HepG2 (cell line): ENCODE measurements at regions not wholly inside any gene's neighbourhood (a gene's known extent, or its start where the extent isn't known, plus 50 kb on each side); places are given as distances from the start of the nearest gene placed in this dataset.

ENCODE experiments used
- ATAC-seq: fragments of 200-7000 bp; cut with Tn5 transposase; 3 replicates; pipeline ENCODE4 v1.9.1; 2020; ENCODE audit warnings: mild to moderate bottlenecking, moderate library complexity
- BruUV-seq: library from RNA; stranded (reverse); fragments of 400-500 nt; replicated peaks from 2 replicates; lab custom pipeline; 2021; lab: Mats Ljungman, UMichigan
- CTCF ChIA-PET: fragments of 300-600 bp; formaldehyde crosslinking; extraction: SDS; loops from one replicate; lab custom pipeline; 2021; ENCODE audit warnings: low total read pairs, inconsistent platforms, low intra/inter-chr PET ratio; lab: Yijun Ruan, JAX
- POLR2A ChIA-PET: fragments of 350-600 bp; sonication (Branson Sonifier 250); formaldehyde crosslinking; loops from one replicate; lab custom pipeline; 2020; ENCODE audit warnings: antibody characterized with exemption, inconsistent platforms; lab: Yijun Ruan, JAX
- DNase-seq: peaks from one replicate; pipeline ENCODE4 v3.0.0-alpha.2; 2015; ENCODE audit warnings: low spot score
- FAIRE-seq: peaks from 3 replicates; lab custom pipeline; 2011; peaks lifted over from hg19 to GRCh38; lab: Jason Lieb, UNC
- H2AFZ ChIP-seq: one replicate; pipeline ENCODE4 v1.6.1; 2011; ENCODE audit warnings: low read length, inconsistent platforms
- H3K27ac ChIP-seq: fragments of 300-600 bp; 3 replicates; pipeline ENCODE4 v1.8.0; 2011; ENCODE audit warnings: mixed run types, mild to moderate bottlenecking, mixed read lengths, low read length, inconsistent platforms; ENCODE audit not compliant: insufficient read depth; ENCODE audit errors: extremely low read length
- H3K27me3 ChIP-seq, 2 experiments: fragments of 200-600 bp in 1 of 2; 2 replicates in 1 of 2; 3 replicates in 1 of 2; pipeline versions ENCODE4 v1.6.0 to v1.8.0; 2011; ENCODE audit warnings: low read length in 2 of 2, mild to moderate bottlenecking in 2 of 2, moderate library complexity in 2 of 2, inconsistent platforms in 1 of 2; ENCODE audit not compliant: insufficient read depth in 2 of 2, control insufficient read depth in 1 of 2
- H3K36me3 ChIP-seq, 2 experiments: fragments of 200-600 bp in 1 of 2; replicated peaks in 1 of 2; 2 replicates in 1 of 2; 3 replicates in 1 of 2; pipeline versions ENCODE4 v1.5.1 to v1.8.0; 2011; ENCODE audit warnings: low read length in 2 of 2, inconsistent platforms in 1 of 2; ENCODE audit not compliant: insufficient read depth in 2 of 2, control insufficient read depth in 1 of 2
- H3K4me1 ChIP-seq: 2 replicates; pipeline ENCODE4 v1.5.1; 2012; ENCODE audit warnings: low read length, inconsistent platforms; ENCODE audit not compliant: insufficient read depth
- H3K4me2 ChIP-seq: 2 replicates; pipeline ENCODE4 v1.6.0; 2011; ENCODE audit warnings: low read depth, low read length, inconsistent platforms
- H3K4me3 ChIP-seq, 3 experiments: fragments of 200-600 bp in 1 of 3; sonication (generic), shearing (Covaris generic) in 1 of 3; replicated peaks in 1 of 3; 2 replicates each; pipeline ENCODE4 v1.5.1; 2011 to 2016; ENCODE audit warnings: low read length in 3 of 3, inconsistent platforms in 2 of 3, low read depth in 2 of 3, mild to moderate bottlenecking in 2 of 3, control low read depth in 1 of 3, mixed read lengths in 1 of 3; ENCODE audit not compliant: insufficient read depth in 1 of 3
- H3K79me2 ChIP-seq: one replicate; pipeline ENCODE4 v1.6.1; 2011; ENCODE audit warnings: low read length, inconsistent platforms; ENCODE audit not compliant: insufficient read depth
- H3K9ac ChIP-seq: 2 replicates; pipeline ENCODE4 v1.6.0; 2011; ENCODE audit warnings: mild to moderate bottlenecking, low read depth, low read length, inconsistent platforms; ENCODE audit not compliant: insufficient read depth
- H3K9me3 ChIP-seq: 2 replicates; pipeline ENCODE4 v1.5.1; 2012; ENCODE audit warnings: mild to moderate bottlenecking, low read length
- H4K20me1 ChIP-seq: 2 replicates; pipeline ENCODE4 v1.6.0; 2011; ENCODE audit warnings: inconsistent platforms, mild to moderate bottlenecking, low read length, moderate library complexity; ENCODE audit not compliant: insufficient read depth
- GATAD2A ChIP-seq: IDR thresholded peaks from 2 replicates; pipeline ENCODE4 v1.6.1; 2016
- MTA3 ChIP-seq: sonication (generic); formaldehyde crosslinking; IDR thresholded peaks from 2 replicates; pipeline ENCODE4 v1.4.0; 2020; ENCODE audit warnings: missing genetic modification reagents
- NFIC ChIP-seq: IDR thresholded peaks from 2 replicates; pipeline ENCODE4 v1.6.1; 2012; ENCODE audit warnings: mild to moderate bottlenecking, low read length, inconsistent platforms
- PCBP2 ChIP-seq: fragments of 200-400 bp; formaldehyde crosslinking; optimal IDR thresholded peaks from 2 replicates; pipeline ENCODE3; 2018; ENCODE audit warnings: low read length, low read depth; ENCODE audit not compliant: poor library complexity, severe bottlenecking
- RCOR2 ChIP-seq: IDR thresholded peaks from 2 replicates; pipeline ENCODE4 v1.6.1; 2016; ENCODE audit warnings: missing biosample characterization, missing genetic modification reagents
- REL ChIP-seq: sonication (generic); formaldehyde crosslinking; conservative IDR thresholded peaks from 2 replicates; pipeline ENCODE4 v1.8.0; 2022; ENCODE audit warnings: mild to moderate bottlenecking, missing genetic modification reagents, moderate library complexity
- RFXANK ChIP-seq: IDR thresholded peaks from 2 replicates; pipeline ENCODE4 v1.6.1; 2016
- SALL1 ChIP-seq: sonication (generic); formaldehyde crosslinking; IDR thresholded peaks from 2 replicates; pipeline ENCODE4 v1.8.0; 2022; ENCODE audit warnings: mild to moderate bottlenecking, missing genetic modification reagents
- SOX13 ChIP-seq, 3 experiments: fragments of 450-650 bp in 1 of 3; sonication (generic) in 1 of 3; formaldehyde crosslinking in 1 of 3; IDR thresholded peaks in 2 of 3; conservative IDR thresholded peaks in 1 of 3; 2 replicates each; pipeline versions ENCODE4 v1.5.0 to v1.6.1; 2016 to 2020; ENCODE audit warnings: antibody characterized with exemption in 1 of 3, mild to moderate bottlenecking in 1 of 3, missing compliant biosample characterization in 1 of 3, missing genetic modification reagents in 1 of 3, moderate library complexity in 1 of 3
- SP2 ChIP-seq: sonication (generic); formaldehyde crosslinking; IDR thresholded peaks from 2 replicates; pipeline ENCODE4 v1.5.1; 2020; ENCODE audit warnings: mild to moderate bottlenecking, missing genetic modification reagents
- ZNF251 ChIP-seq: sonication (generic); formaldehyde crosslinking; IDR thresholded peaks from 2 replicates; pipeline ENCODE4 v1.9.0; 2021; ENCODE audit warnings: mild to moderate bottlenecking, missing genetic modification reagents
- ZNF3 ChIP-seq: IDR thresholded peaks from 2 replicates; pipeline ENCODE4 v1.7.0; 2017; ENCODE audit warnings: inconsistent platforms
- ZNF709 ChIP-seq: sonication (generic); formaldehyde crosslinking; IDR thresholded peaks from 2 replicates; pipeline ENCODE4 v1.5.0; 2020; ENCODE audit warnings: mild to moderate bottlenecking, missing genetic modification reagents
- WGBS: methylation state at CpG from one replicate; pipeline ENCODE4 v1.1.6; 2017; ENCODE audit warnings: low lambda C conversion rate; 5-methylcytosine and 5-hydroxymethylcytosine counted together
- in situ Hi-C: cut with HindIII; loops from 2 replicates; pipeline ENCODE4 v1.10.0; 2017; ENCODE audit warnings: low pct_unique_long_range_greater_than_20kb; ENCODE audit not compliant: extremely low pct_ligation_motif_present
- intact Hi-C: fragments of 100-400 bp; cut with micrococcal nuclease; formaldehyde crosslinking; loops from one replicate; pipeline ENCODE4 v1.10.0; 2022; ENCODE audit not compliant: unreplicated experiment
- TF ChIP-seq, protein P1 (sequence below): sonication (generic); formaldehyde crosslinking; IDR thresholded peaks from 2 replicates; pipeline ENCODE4 v1.8.1; 2023; ENCODE audit warnings: mild to moderate bottlenecking, missing genetic modification reagents, borderline replicate concordance
- TF ChIP-seq, protein P2 (sequence below): sonication (generic); formaldehyde crosslinking; IDR thresholded peaks from 2 replicates; pipeline ENCODE4 v1.5.0; 2020; ENCODE audit warnings: missing genetic modification reagents

GRCh38 chr17:70323269-70323668 lies 153.9 kb downstream of the KCNJ2 start:
- in situ Hi-C loops = no loop called here
- H3K9ac ChIP-seq = no peak overlapping the region
- no peaks in the 10 kb centered on the region for H3K36me3 ChIP-seq
- no peak overlapping the region for H3K27ac ChIP-seq
- POLR2A ChIA-PET = no interaction called here
- DNase-seq = no peak
- BruUV-seq = no TSS peak
- no peaks in the 10 kb centered on the region for H3K27me3 ChIP-seq
- H3K4me2 ChIP-seq = no peak overlapping the region
- no peak overlapping the region for H2AFZ ChIP-seq
- peaks cover 89% of the 10 kb centered on the region for H3K9me3 ChIP-seq
- no peaks in the 10 kb centered on the region for H4K20me1 ChIP-seq
- no peaks in the 10 kb centered on the region for H3K79me2 ChIP-seq
- no peaks in the 10 kb centered on the region for H3K4me1 ChIP-seq
- CTCF ChIA-PET = no interaction called here
- 0% methylated on average over 2 of the region's 2 CpGs for WGBS
- no peak for TF ChIP-seq ZNF709
- no peak for TF ChIP-seq NFIC
- TF ChIP-seq REL (CRISPR knock-in tag) = no peak
- TF ChIP-seq SALL1 = no peak
- TF ChIP-seq ZNF251 (CRISPR knock-in tag) = no peak
- TF ChIP-seq RFXANK (CRISPR knock-in tag) = no peak
- no peak for TF ChIP-seq SP2 (CRISPR knock-in tag)
- TF ChIP-seq, protein P1, sequence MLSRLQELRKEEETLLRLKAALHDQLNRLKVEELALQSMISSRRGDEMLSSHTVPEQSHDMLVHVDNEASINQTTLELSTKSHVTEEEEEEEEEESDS (CRISPR knock-in tag) = no peak
- no peak for TF ChIP-seq ZNF3
- no peak for TF ChIP-seq SOX13 (IDR thresholded peaks at IDR 0.05)
- no peak for TF ChIP-seq SOX13 (CRISPR knock-in tag; conservative IDR thresholded peaks at IDR 0.05 in 1 of 2, IDR thresholded peaks at IDR 0.05 in 1 of 2)
- TF ChIP-seq PCBP2 = no peak
- TF ChIP-seq, protein P2, sequence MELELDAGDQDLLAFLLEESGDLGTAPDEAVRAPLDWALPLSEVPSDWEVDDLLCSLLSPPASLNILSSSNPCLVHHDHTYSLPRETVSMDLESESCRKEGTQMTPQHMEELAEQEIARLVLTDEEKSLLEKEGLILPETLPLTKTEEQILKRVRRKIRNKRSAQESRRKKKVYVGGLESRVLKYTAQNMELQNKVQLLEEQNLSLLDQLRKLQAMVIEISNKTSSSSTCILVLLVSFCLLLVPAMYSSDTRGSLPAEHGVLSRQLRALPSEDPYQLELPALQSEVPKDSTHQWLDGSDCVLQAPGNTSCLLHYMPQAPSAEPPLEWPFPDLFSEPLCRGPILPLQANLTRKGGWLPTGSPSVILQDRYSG (CRISPR knock-in tag) = no peak
- TF ChIP-seq GATAD2A (CRISPR knock-in tag) = no peak
- no peak for TF ChIP-seq RCOR2 (CRISPR knock-in tag)
- no peak for TF ChIP-seq MTA3 (CRISPR knock-in tag)
- no peak for FAIRE-seq
- no peak overlapping the region for H3K4me3 ChIP-seq
- ATAC-seq = no peak
- intact Hi-C loops = no loop called here
